GM23338 (cell line): ENCODE measurements at regions not wholly inside any gene's neighbourhood (a gene's known extent, or its start where the extent isn't known, plus 50 kb on each side); places are given as distances from the start of the nearest gene placed in this dataset.

Source experiments
- ATAC-seq: fragments of 200-7000 bp; cut with Tn5 transposase; 3 replicates; pipeline ENCODE4 v1.9.1; 2020
- DNase-seq: peaks from one replicate; pipeline ENCODE4 v3.0.0-alpha.2; 2015; ENCODE audit warnings: low spot score
- H2AFZ ChIP-seq: fragments of 200-600 bp; sonication (generic); 2 replicates; pipeline ENCODE4 v1.8.0; 2016; ENCODE audit warnings: antibody characterized with exemption, mild to moderate bottlenecking, moderate library complexity
- H3F3A ChIP-seq: fragments of 200-600 bp; sonication (generic); replicated peaks from 2 replicates; pipeline ENCODE4 v1.8.0; 2017; ENCODE audit warnings: antibody characterized with exemption, mixed run types, low read depth
- H3K27ac ChIP-seq: fragments of 200-600 bp; sonication (generic); 2 replicates; pipeline ENCODE4 v1.6.1; 2016; ENCODE audit warnings: low read depth
- H3K27me3 ChIP-seq: fragments of 200-600 bp; sonication (generic); 2 replicates; pipeline ENCODE4 v1.8.0; 2016; ENCODE audit warnings: mild to moderate bottlenecking, mixed run types, moderate library complexity; ENCODE audit not compliant: insufficient read depth
- H3K36me3 ChIP-seq: fragments of 200-600 bp; sonication (generic); 2 replicates; pipeline ENCODE4 v1.8.0; 2016; ENCODE audit warnings: mild to moderate bottlenecking; ENCODE audit not compliant: insufficient read depth
- H3K4me1 ChIP-seq: fragments of 200-600 bp; sonication (generic); 2 replicates; pipeline ENCODE4 v1.8.0; 2016; ENCODE audit warnings: mild to moderate bottlenecking, moderate library complexity; ENCODE audit not compliant: insufficient read depth
- H3K4me2 ChIP-seq: fragments of 200-600 bp; sonication (generic); 2 replicates; pipeline ENCODE4 v1.7.1; 2017; ENCODE audit warnings: mixed run types
- H3K4me3 ChIP-seq: fragments of 200-600 bp; sonication (generic); 2 replicates; pipeline ENCODE4 v1.6.1; 2016; ENCODE audit warnings: mixed run types
- H3K79me2 ChIP-seq: fragments of 200-600 bp; sonication (generic); replicated peaks from 2 replicates; pipeline ENCODE4 v1.8.0; 2017; ENCODE audit warnings: mild to moderate bottlenecking; ENCODE audit not compliant: insufficient read depth
- H3K9me2 ChIP-seq: fragments of 200-600 bp; sonication (generic); 2 replicates; pipeline ENCODE4 v1.8.0; 2017; ENCODE audit not compliant: insufficient read depth
- H4K20me1 ChIP-seq: fragments of 200-600 bp; sonication (generic); replicated peaks from 2 replicates; pipeline ENCODE4 v1.8.0; 2017; ENCODE audit warnings: mild to moderate bottlenecking; ENCODE audit not compliant: insufficient read depth
- H3K27ac Mint-ChIP-seq: 2 replicates; pipeline ENCODE4 v1.8.0; 2020; ENCODE audit warnings: inconsistent platforms, mild to moderate bottlenecking, moderate library complexity, mixed read lengths
- H3K27me3 Mint-ChIP-seq: 3 replicates; pipeline ENCODE4 v1.8.0; 2022; ENCODE audit warnings: low read depth, mild to moderate bottlenecking, moderate library complexity, mixed read lengths, inconsistent platforms; ENCODE audit not compliant: insufficient read depth, poor library complexity
- H3K36me3 Mint-ChIP-seq: 3 replicates; pipeline ENCODE4 v1.8.0; 2021; ENCODE audit warnings: low read depth, mild to moderate bottlenecking, inconsistent platforms, moderate library complexity, mixed read lengths
- H3K4me1 Mint-ChIP-seq: 3 replicates; pipeline ENCODE4 v1.8.0; 2020; ENCODE audit warnings: mild to moderate bottlenecking, inconsistent platforms, mixed read lengths
- H3K4me3 Mint-ChIP-seq: 3 replicates; pipeline ENCODE4 v1.8.0; 2021; ENCODE audit warnings: moderate library complexity, mild to moderate bottlenecking, inconsistent platforms, mixed read lengths
- H3K9me3 Mint-ChIP-seq: 3 replicates; pipeline ENCODE4 v1.8.0; 2020; ENCODE audit warnings: moderate library complexity, mild to moderate bottlenecking, inconsistent platforms, mixed read lengths
- CREB1 ChIP-seq: fragments of 250-450 bp; sonication (Bioruptor Pico); IDR thresholded peaks from 2 replicates; pipeline ENCODE4 v1.5.0; 2020; ENCODE audit warnings: low read depth, mild to moderate bottlenecking, moderate library complexity
- EZH2 ChIP-seq: fragments of 200-600 bp; sonication (generic); IDR thresholded peaks from one replicate; pipeline ENCODE4 v1.8.0; 2017; ENCODE audit warnings: antibody characterized with exemption, mild to moderate bottlenecking, low read depth; ENCODE audit not compliant: unreplicated experiment
- EZH2phosphoT487 ChIP-seq: fragments of 200-600 bp; sonication (generic); IDR thresholded peaks from one replicate; pipeline ENCODE4 v1.8.1; 2018; ENCODE audit warnings: antibody characterized with exemption; ENCODE audit not compliant: unreplicated experiment
- JUNB ChIP-seq: IDR thresholded peaks from one replicate; pipeline ENCODE4 v1.6.1; 2016; ENCODE audit warnings: antibody characterized with exemption; ENCODE audit not compliant: unreplicated experiment
- NANOG ChIP-seq: IDR thresholded peaks from 2 replicates; pipeline ENCODE4 v1.6.1; 2016; ENCODE audit warnings: antibody characterized with exemption, borderline replicate concordance
- POLR2AphosphoS5 ChIP-seq: IDR thresholded peaks from 2 replicates; pipeline ENCODE4 v1.6.1; 2016; ENCODE audit warnings: antibody characterized with exemption, low read depth
- STAT1 ChIP-seq: IDR thresholded peaks from one replicate; pipeline ENCODE4 v1.6.1; 2016; ENCODE audit warnings: antibody characterized with exemption; ENCODE audit not compliant: unreplicated experiment
- ZNF114 ChIP-seq: fragments of 250-450 bp; sonication (Bioruptor Pico); IDR thresholded peaks from 2 replicates; pipeline ENCODE4 v1.5.0; 2020; ENCODE audit warnings: mild to moderate bottlenecking, moderate library complexity
- ZNF331 ChIP-seq: fragments of 250-450 bp; sonication (Bioruptor Pico); IDR thresholded peaks from 2 replicates; pipeline ENCODE4 v1.5.0; 2020; ENCODE audit warnings: low read depth, mild to moderate bottlenecking, moderate library complexity
- TF ChIP-seq, protein P1 (sequence below): fragments of 250-450 bp; sonication (Bioruptor Pico); IDR thresholded peaks from 2 replicates; pipeline ENCODE4 v1.5.0; 2020; ENCODE audit warnings: mild to moderate bottlenecking, moderate library complexity
- TF ChIP-seq, protein P2 (sequence below): IDR thresholded peaks from 2 replicates; pipeline ENCODE4 v1.6.1; 2016; ENCODE audit warnings: antibody characterized with exemption
- TF ChIP-seq, protein P3 (sequence below), 2 experiments: fragments of 200-600 bp in 1 of 2; sonication (generic) in 1 of 2; conservative IDR thresholded peaks; 2 replicates each; pipeline versions ENCODE4 v1.5.1 to v1.6.1; 2016 to 2017; ENCODE audit warnings: antibody characterized with exemption in 2 of 2, low read depth in 2 of 2, mild to moderate bottlenecking in 2 of 2, moderate library complexity in 1 of 2

DNA sequence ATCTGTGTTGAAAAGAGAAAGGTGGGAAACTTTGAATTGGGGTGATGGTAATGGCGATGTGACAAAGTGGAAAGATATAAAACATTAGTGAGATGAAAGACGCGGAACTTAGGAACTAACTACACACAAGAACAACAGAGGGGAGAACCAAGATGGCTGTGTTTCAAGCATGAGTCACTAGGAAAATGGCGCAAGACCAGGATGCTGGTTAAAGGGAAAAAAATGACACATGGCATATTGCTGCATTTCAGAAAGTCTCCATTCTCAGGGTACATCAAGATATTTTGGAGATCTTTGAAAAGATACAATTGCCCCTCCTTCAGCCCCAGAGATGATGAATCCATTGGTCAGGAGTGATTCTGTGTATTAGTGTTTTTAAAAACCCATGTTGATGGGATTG lies 164.4 kb downstream of the FBXO8 start (continued):
- TF ChIP-seq, protein P1, sequence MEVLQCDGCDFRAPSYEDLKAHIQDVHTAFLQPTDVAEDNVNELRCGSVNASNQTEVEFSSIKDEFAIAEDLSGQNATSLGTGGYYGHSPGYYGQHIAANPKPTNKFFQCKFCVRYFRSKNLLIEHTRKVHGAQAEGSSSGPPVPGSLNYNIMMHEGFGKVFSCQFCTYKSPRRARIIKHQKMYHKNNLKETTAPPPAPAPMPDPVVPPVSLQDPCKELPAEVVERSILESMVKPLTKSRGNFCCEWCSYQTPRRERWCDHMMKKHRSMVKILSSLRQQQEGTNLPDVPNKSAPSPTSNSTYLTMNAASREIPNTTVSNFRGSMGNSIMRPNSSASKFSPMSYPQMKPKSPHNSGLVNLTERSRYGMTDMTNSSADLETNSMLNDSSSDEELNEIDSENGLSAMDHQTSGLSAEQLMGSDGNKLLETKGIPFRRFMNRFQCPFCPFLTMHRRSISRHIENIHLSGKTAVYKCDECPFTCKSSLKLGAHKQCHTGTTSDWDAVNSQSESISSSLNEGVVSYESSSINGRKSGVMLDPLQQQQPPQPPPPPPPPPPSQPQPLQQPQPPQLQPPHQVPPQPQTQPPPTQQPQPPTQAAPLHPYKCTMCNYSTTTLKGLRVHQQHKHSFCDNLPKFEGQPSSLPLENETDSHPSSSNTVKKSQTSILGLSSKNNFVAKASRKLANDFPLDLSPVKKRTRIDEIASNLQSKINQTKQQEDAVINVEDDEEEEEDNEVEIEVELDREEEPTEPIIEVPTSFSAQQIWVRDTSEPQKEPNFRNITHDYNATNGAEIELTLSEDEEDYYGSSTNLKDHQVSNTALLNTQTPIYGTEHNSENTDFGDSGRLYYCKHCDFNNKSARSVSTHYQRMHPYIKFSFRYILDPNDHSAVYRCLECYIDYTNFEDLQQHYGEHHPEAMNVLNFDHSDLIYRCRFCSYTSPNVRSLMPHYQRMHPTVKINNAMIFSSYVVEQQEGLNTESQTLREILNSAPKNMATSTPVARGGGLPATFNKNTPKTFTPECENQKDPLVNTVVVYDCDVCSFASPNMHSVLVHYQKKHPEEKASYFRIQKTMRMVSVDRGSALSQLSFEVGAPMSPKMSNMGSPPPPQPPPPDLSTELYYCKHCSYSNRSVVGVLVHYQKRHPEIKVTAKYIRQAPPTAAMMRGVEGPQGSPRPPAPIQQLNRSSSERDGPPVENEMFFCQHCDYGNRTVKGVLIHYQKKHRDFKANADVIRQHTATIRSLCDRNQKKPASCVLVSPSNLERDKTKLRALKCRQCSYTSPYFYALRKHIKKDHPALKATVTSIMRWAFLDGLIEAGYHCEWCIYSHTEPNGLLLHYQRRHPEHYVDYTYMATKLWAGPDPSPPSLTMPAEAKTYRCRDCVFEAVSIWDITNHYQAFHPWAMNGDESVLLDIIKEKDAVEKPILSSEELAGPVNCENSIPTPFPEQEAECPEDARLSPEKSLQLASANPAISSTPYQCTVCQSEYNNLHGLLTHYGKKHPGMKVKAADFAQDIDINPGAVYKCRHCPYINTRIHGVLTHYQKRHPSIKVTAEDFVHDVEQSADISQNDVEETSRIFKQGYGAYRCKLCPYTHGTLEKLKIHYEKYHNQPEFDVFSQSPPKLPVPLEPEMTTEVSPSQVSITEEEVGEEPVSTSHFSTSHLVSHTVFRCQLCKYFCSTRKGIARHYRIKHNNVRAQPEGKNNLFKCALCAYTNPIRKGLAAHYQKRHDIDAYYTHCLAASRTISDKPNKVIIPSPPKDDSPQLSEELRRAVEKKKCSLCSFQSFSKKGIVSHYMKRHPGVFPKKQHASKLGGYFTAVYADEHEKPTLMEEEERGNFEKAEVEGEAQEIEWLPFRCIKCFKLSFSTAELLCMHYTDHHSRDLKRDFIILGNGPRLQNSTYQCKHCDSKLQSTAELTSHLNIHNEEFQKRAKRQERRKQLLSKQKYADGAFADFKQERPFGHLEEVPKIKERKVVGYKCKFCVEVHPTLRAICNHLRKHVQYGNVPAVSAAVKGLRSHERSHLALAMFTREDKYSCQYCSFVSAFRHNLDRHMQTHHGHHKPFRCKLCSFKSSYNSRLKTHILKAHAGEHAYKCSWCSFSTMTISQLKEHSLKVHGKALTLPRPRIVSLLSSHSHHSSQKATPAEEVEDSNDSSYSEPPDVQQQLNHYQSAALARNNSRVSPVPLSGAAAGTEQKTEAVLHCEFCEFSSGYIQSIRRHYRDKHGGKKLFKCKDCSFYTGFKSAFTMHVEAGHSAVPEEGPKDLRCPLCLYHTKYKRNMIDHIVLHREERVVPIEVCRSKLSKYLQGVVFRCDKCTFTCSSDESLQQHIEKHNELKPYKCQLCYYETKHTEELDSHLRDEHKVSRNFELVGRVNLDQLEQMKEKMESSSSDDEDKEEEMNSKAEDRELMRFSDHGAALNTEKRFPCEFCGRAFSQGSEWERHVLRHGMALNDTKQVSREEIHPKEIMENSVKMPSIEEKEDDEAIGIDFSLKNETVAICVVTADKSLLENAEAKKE (CRISPR knock-in tag) = no peak
- TF ChIP-seq EZH2phosphoT487 (no peak), JUNB (no peak), POLR2AphosphoS5 (no peak), ZNF331 (CRISPR knock-in tag) (no peak)

DNA sequence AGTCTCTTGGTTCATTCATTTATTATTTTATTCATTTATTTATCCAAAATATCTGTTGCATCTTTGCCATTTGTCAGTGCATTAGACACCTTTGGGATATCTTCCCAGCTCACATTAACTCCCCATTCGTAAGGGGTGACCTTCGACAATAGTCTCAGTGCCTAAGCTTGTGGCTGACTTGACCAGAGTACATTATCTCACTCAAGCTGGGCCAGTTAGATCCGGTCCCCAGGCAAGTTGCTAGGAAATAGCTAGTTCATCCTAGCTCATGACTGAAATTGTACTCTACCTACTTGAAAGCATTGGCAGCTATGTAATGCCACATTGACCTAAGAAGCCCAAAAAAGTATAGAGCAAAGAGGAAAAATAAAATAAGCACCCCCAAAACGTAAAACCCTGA lies 165.3 kb downstream of the FBXO8 start:
- Histone ChIP-seq H2AFZ (no peak overlapping the region), H3K4me2 (no peak overlapping the region), H3K4me1 (no peaks in the 10 kb centered on the region; the same call in none of the 2 replicates), H4K20me1 (no peaks in the 10 kb centered on the region), H3K27me3 (no peaks in the 10 kb centered on the region), H3K36me3 (no peaks in the 10 kb centered on the region), H3K27ac (no peak overlapping the region), H3F3A (no peaks in the 10 kb centered on the region), H3K9me2 (no peaks in the 10 kb centered on the region), H3K79me2 (no peaks in the 10 kb centered on the region), H3K4me3 (no peak overlapping the region)
- Mint-ChIP-seq H3K4me1 (peaks cover 3% of the 10 kb centered on the region; the same call in 2 of the 3 replicates), H3K9me3 (no peaks in the 10 kb centered on the region), H3K36me3 (no peaks in the 10 kb centered on the region), H3K27ac (no peak overlapping the region), H3K4me3 (no peak overlapping the region), H3K27me3 (no peaks in the 10 kb centered on the region)
- ATAC-seq (no peak), DNase-seq (no peak)
- TF ChIP-seq CREB1 (CRISPR knock-in tag) = no peak
- TF ChIP-seq POLR2AphosphoS5 = no peak
- TF ChIP-seq NANOG = no peak
- no peak for TF ChIP-seq EZH2
- TF ChIP-seq STAT1 = no peak
- TF ChIP-seq ZNF331 (CRISPR knock-in tag) = no peak
- TF ChIP-seq ZNF114 = no peak
- TF ChIP-seq, protein P2, sequence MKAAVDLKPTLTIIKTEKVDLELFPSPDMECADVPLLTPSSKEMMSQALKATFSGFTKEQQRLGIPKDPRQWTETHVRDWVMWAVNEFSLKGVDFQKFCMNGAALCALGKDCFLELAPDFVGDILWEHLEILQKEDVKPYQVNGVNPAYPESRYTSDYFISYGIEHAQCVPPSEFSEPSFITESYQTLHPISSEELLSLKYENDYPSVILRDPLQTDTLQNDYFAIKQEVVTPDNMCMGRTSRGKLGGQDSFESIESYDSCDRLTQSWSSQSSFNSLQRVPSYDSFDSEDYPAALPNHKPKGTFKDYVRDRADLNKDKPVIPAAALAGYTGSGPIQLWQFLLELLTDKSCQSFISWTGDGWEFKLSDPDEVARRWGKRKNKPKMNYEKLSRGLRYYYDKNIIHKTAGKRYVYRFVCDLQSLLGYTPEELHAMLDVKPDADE = no peak
- TF ChIP-seq, protein P3, sequence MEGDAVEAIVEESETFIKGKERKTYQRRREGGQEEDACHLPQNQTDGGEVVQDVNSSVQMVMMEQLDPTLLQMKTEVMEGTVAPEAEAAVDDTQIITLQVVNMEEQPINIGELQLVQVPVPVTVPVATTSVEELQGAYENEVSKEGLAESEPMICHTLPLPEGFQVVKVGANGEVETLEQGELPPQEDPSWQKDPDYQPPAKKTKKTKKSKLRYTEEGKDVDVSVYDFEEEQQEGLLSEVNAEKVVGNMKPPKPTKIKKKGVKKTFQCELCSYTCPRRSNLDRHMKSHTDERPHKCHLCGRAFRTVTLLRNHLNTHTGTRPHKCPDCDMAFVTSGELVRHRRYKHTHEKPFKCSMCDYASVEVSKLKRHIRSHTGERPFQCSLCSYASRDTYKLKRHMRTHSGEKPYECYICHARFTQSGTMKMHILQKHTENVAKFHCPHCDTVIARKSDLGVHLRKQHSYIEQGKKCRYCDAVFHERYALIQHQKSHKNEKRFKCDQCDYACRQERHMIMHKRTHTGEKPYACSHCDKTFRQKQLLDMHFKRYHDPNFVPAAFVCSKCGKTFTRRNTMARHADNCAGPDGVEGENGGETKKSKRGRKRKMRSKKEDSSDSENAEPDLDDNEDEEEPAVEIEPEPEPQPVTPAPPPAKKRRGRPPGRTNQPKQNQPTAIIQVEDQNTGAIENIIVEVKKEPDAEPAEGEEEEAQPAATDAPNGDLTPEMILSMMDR (conservative IDR thresholded peaks at IDR 0.05; ENCODE audit: low read depth in 2 of 2) = no peak
- no peak for TF ChIP-seq JUNB
